CD14-positive monocyte (primary cell): ENCODE measurements at regions not wholly inside any gene's neighbourhood (a gene's known extent, or its start where the extent isn't known, plus 50 kb on each side); places are given as distances from the start of the nearest gene placed in this dataset.

ENCODE experiments used
- DNase-seq, 3 donors: peaks; one replicate each; pipeline ENCODE4 v3.0.0-alpha.2; 2011 to 2022
- H2AFZ ChIP-seq: 2 replicates; pipeline ENCODE4 v1.6.0; 2012; ENCODE audit warnings: mild to moderate bottlenecking, low read depth, low read length, inconsistent platforms; ENCODE audit not compliant: insufficient read depth, poor library complexity, severe bottlenecking
- H3K27ac ChIP-seq, 2 donors: 1 replicate in 1 of 2; 2 replicates in 1 of 2; pipeline ENCODE4 v1.5.1; 2012 to 2013; ENCODE audit warnings: low read length in 2 of 2, control low read depth in 1 of 2, inconsistent platforms in 1 of 2, low read depth in 1 of 2, mild to moderate bottlenecking in 1 of 2
- H3K27me3 ChIP-seq, 2 donors: one replicate each; pipeline versions ENCODE4 v1.6.0 to v1.6.1; 2011 to 2013; ENCODE audit warnings: low read length in 2 of 2; ENCODE audit not compliant: control insufficient read depth in 2 of 2, insufficient read depth in 2 of 2
- H3K36me3 ChIP-seq, 2 donors: replicated peaks in 1 of 2; 1 replicate in 1 of 2; 2 replicates in 1 of 2; pipeline versions ENCODE4 v1.5.1 to v1.6.1; 2012 to 2013; ENCODE audit warnings: low read length in 2 of 2, control low read depth in 1 of 2, inconsistent platforms in 1 of 2, mild to moderate bottlenecking in 1 of 2; ENCODE audit not compliant: insufficient read depth in 2 of 2, control insufficient read depth in 1 of 2
- H3K4me1 ChIP-seq, 2 donors: 1 replicate in 1 of 2; 2 replicates in 1 of 2; pipeline versions ENCODE4 v1.5.1 to v1.6.1; 2012 to 2013; ENCODE audit warnings: low read length in 2 of 2, control low read depth in 1 of 2, inconsistent platforms in 1 of 2, mild to moderate bottlenecking in 1 of 2, moderate library complexity in 1 of 2; ENCODE audit not compliant: insufficient read depth in 2 of 2, control insufficient read depth in 1 of 2
- H3K4me2 ChIP-seq: replicated peaks from 2 replicates; pipeline ENCODE3; 2012; ENCODE audit warnings: low read length, moderate library complexity, mild to moderate bottlenecking; ENCODE audit not compliant: poor library complexity, severe bottlenecking; ENCODE audit errors: extremely low read depth
- H3K4me3 ChIP-seq, 3 experiments: fragments of 200-600 bp in 1 of 3; sonication (generic) in 1 of 3; replicated peaks in 1 of 3; 1 replicate in 2 of 3; 2 replicates in 1 of 3; pipeline ENCODE4 v1.5.1; 2011 to 2013; ENCODE audit warnings: low read length in 3 of 3, mild to moderate bottlenecking in 3 of 3, control low read depth in 2 of 3, low read depth in 2 of 3, inconsistent platforms in 1 of 3, moderate library complexity in 1 of 3
- H3K79me2 ChIP-seq: 2 replicates; pipeline ENCODE4 v1.6.0; 2012; ENCODE audit warnings: mild to moderate bottlenecking, control low read depth, inconsistent platforms, low read length, moderate library complexity; ENCODE audit not compliant: insufficient read depth
- H3K9ac ChIP-seq: 2 replicates; pipeline ENCODE4 v1.6.0; 2017; ENCODE audit warnings: low read length, mild to moderate bottlenecking; ENCODE audit not compliant: insufficient read depth, poor library complexity, severe bottlenecking
- H3K9me3 ChIP-seq, 2 donors: replicated peaks in 1 of 2; 1 replicate in 1 of 2; 2 replicates in 1 of 2; pipeline versions ENCODE4 v1.5.1 to v1.6.1; 2012 to 2013; ENCODE audit warnings: low read length in 2 of 2, control low read depth in 1 of 2; ENCODE audit not compliant: control insufficient read depth in 1 of 2, insufficient read depth in 1 of 2
- H4K20me1 ChIP-seq: 2 replicates; pipeline ENCODE4 v1.6.0; 2012; ENCODE audit warnings: mild to moderate bottlenecking, low read length, control low read depth, moderate library complexity; ENCODE audit not compliant: insufficient read depth
- H3K27ac Mint-ChIP-seq, 7 donors: one replicate each; pipeline ENCODE4 v1.8.0; 2020; ENCODE audit warnings: mild to moderate bottlenecking in 7 of 7, mixed read lengths in 7 of 7, moderate library complexity in 6 of 7, inconsistent platforms in 2 of 7
- H3K27me3 Mint-ChIP-seq, 3 donors: one replicate each; pipeline ENCODE4 v1.8.0; 2021 to 2022; ENCODE audit warnings: low read depth in 3 of 3, mild to moderate bottlenecking in 3 of 3, mixed read lengths in 3 of 3, moderate library complexity in 3 of 3, inconsistent platforms in 1 of 3
- H3K36me3 Mint-ChIP-seq, 2 donors: one replicate each; pipeline ENCODE4 v1.8.0; 2020; ENCODE audit warnings: mixed read lengths in 2 of 2, inconsistent platforms in 1 of 2, mild to moderate bottlenecking in 1 of 2
- H3K4me1 Mint-ChIP-seq: one replicate; pipeline ENCODE4 v1.8.0; 2020; ENCODE audit warnings: mild to moderate bottlenecking, mixed read lengths
- H3K4me3 Mint-ChIP-seq, 2 donors: one replicate each; pipeline ENCODE4 v1.8.0; 2020; ENCODE audit warnings: mild to moderate bottlenecking in 2 of 2, mixed read lengths in 2 of 2, moderate library complexity in 1 of 2
- H3K9me3 Mint-ChIP-seq, 7 donors: one replicate each; pipeline ENCODE4 v1.8.0; 2020 to 2022; ENCODE audit warnings: mixed read lengths in 7 of 7, mild to moderate bottlenecking in 6 of 7, moderate library complexity in 6 of 7, inconsistent platforms in 2 of 7
- WGBS: methylation state at CpG from one replicate; pipeline ENCODE4 v1.1.5; 2013; ENCODE audit warnings: missing lambda C conversion rate; ENCODE audit not compliant: insufficient coverage; 5-methylcytosine and 5-hydroxymethylcytosine counted together
- intact Hi-C, 2 donors: fragments of 100-400 bp; cut with micrococcal nuclease; formaldehyde crosslinking; loops; one replicate each; pipeline versions ENCODE4 v1.15.0 to v1.15.1; 2023
- TF ChIP-seq, protein P1 (sequence below): fragments of 200-600 bp; IDR thresholded peaks from one replicate; pipeline ENCODE4 v1.8.0; 2022; ENCODE audit warnings: antibody characterized with exemption, mild to moderate bottlenecking

DNA sequence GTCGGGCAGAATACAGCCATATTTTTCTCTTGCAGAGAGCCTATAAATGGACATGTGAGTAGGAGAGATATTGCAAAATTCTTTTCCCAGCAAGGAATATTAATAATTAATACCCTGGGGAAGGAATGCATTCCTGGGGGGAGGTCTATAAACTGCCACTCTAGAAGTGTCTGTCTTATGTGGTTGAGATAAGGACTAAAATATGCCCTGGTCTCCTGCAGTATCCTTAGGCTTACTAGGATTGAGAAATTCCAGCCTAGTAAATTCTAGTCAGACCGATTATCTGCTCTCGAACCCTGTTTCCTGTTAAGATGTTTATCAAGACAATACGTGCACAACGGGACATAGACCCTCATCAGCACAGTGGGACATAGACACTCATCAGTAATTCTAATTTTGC is 872.6 kb downstream of the FSTL5 start:
- Mint-ChIP-seq H3K36me3 (no peaks in the 10 kb centered on the region), H3K27ac (no peak overlapping the region), H3K4me3 (no peak overlapping the region), H3K9me3 (peaks cover 9 to 27% (median 16%) of the 10 kb centered on the region in 7 donors), H3K27me3 (peaks cover 0 to 1% (median 0%) of the 10 kb centered on the region in 3 donors), H3K4me1 (no peaks in the 10 kb centered on the region)
- H2AFZ ChIP-seq = no peak overlapping the region
- no peaks in the 10 kb centered on the region for H3K4me1 ChIP-seq
- H3K4me2 ChIP-seq = no peak overlapping the region
- 66% methylated on average over 3 of the region's 5 CpGs for WGBS
- intact Hi-C loops = no loop called here
- no peaks in the 10 kb centered on the region for H3K79me2 ChIP-seq
- H3K9ac ChIP-seq = no peak overlapping the region
- no peaks in the 10 kb centered on the region for H4K20me1 ChIP-seq
- no peaks in the 10 kb centered on the region for H3K36me3 ChIP-seq
- peaks cover 26 to 27% of the 10 kb centered on the region in 2 donors for H3K9me3 ChIP-seq
- no peaks in the 10 kb centered on the region for H3K27me3 ChIP-seq
- TF ChIP-seq, protein P1, sequence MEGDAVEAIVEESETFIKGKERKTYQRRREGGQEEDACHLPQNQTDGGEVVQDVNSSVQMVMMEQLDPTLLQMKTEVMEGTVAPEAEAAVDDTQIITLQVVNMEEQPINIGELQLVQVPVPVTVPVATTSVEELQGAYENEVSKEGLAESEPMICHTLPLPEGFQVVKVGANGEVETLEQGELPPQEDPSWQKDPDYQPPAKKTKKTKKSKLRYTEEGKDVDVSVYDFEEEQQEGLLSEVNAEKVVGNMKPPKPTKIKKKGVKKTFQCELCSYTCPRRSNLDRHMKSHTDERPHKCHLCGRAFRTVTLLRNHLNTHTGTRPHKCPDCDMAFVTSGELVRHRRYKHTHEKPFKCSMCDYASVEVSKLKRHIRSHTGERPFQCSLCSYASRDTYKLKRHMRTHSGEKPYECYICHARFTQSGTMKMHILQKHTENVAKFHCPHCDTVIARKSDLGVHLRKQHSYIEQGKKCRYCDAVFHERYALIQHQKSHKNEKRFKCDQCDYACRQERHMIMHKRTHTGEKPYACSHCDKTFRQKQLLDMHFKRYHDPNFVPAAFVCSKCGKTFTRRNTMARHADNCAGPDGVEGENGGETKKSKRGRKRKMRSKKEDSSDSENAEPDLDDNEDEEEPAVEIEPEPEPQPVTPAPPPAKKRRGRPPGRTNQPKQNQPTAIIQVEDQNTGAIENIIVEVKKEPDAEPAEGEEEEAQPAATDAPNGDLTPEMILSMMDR = no peak
- H3K4me3 ChIP-seq = no peak overlapping the region
- H3K27ac ChIP-seq = no peak overlapping the region
- DNase-seq = no peak

GRCh38 chr4:161287678-161288352 is 876.0 kb downstream of the FSTL5 start:
- Mint-ChIP-seq H3K27ac (no peak overlapping the region), H3K36me3 (no peaks in the 10 kb centered on the region)
- intact Hi-C loops = no loop called here

More at GRCh38 chr4:161287678-161288352, 876.0 kb downstream of the FSTL5 start:
- no peaks in the 10 kb centered on the region for H3K79me2 ChIP-seq
- WGBS = no CpG with 5 or more reads among the region's 6 CpGs
- H3K4me1 Mint-ChIP-seq = no peaks in the 10 kb centered on the region
- H3K9ac ChIP-seq = no peak overlapping the region
- no peak for DNase-seq
- H2AFZ ChIP-seq = no peak overlapping the region
- TF ChIP-seq, protein P1 = no peak
- H3K9me3 Mint-ChIP-seq = peaks cover 6 to 25% (median 8%) of the 10 kb centered on the region in 7 donors
- no peak overlapping the region for H3K4me3 Mint-ChIP-seq
- peaks cover 0 to 1% (median 0%) of the 10 kb centered on the region in 3 donors for H3K27me3 Mint-ChIP-seq
- H3K4me2 ChIP-seq = no peak overlapping the region
- H3K27me3 ChIP-seq = no peaks in the 10 kb centered on the region
- peaks cover 16% of the 10 kb centered on the region in 2 donors for H3K9me3 ChIP-seq
- H4K20me1 ChIP-seq = no peaks in the 10 kb centered on the region
- no peaks in the 10 kb centered on the region for H3K4me1 ChIP-seq
- no peaks in the 10 kb centered on the region for H3K36me3 ChIP-seq
- H3K27ac ChIP-seq = no peak overlapping the region
- H3K4me3 ChIP-seq = no peak overlapping the region
